ACC112 (cell line): ENCODE measurements at regions not wholly inside any gene's neighbourhood (a gene's known extent, or its start where the extent isn't known, plus 50 kb on each side); places are given as distances from the start of the nearest gene placed in this dataset.
"Not testable (repeated sequence)": the region's sequence is repeated elsewhere in the genome, so short reads cannot be mapped to it uniquely, and the experiment has no call there.

Source experiments
- H2AFZ ChIP-seq: fragments of 200-600 bp; sonication (generic); one replicate; pipeline ENCODE4 v1.6.0; 2017; ENCODE audit warnings: antibody characterized with exemption, low read length; ENCODE audit not compliant: unreplicated experiment
- H3K27ac ChIP-seq: fragments of 200-600 bp; sonication (generic); 2 replicates; pipeline ENCODE4 v1.5.1; 2014; ENCODE audit warnings: low read depth, mild to moderate bottlenecking, antibody characterized with exemption, low read length, moderate library complexity
- H3K27me3 ChIP-seq: fragments of 200-600 bp; sonication (generic); 2 replicates; pipeline ENCODE4 v1.6.1; 2014; ENCODE audit warnings: mild to moderate bottlenecking, antibody characterized with exemption, low read length, moderate library complexity, mixed read lengths; ENCODE audit not compliant: insufficient read depth
- H3K36me3 ChIP-seq: fragments of 200-600 bp; sonication (generic); 2 replicates; pipeline ENCODE4 v1.6.1; 2016; ENCODE audit warnings: mild to moderate bottlenecking, antibody characterized with exemption, low read length, moderate library complexity, mixed read lengths; ENCODE audit not compliant: insufficient read depth
- H3K4me1 ChIP-seq: fragments of 200-600 bp; sonication (generic); one replicate; pipeline ENCODE4 v1.6.1; 2016; ENCODE audit warnings: low read length, mixed read lengths; ENCODE audit not compliant: insufficient read depth, unreplicated experiment, control insufficient read depth
- H3K4me3 ChIP-seq: fragments of 200-600 bp; sonication (generic); 2 replicates; pipeline ENCODE4 v1.5.1; 2014; ENCODE audit warnings: mild to moderate bottlenecking, low read depth, low read length
- H3K79me2 ChIP-seq: fragments of 200-600 bp; sonication (generic); one replicate; pipeline ENCODE4 v1.6.0; 2016; ENCODE audit warnings: low read length; ENCODE audit not compliant: control insufficient read depth, unreplicated experiment, insufficient read depth

DNA sequence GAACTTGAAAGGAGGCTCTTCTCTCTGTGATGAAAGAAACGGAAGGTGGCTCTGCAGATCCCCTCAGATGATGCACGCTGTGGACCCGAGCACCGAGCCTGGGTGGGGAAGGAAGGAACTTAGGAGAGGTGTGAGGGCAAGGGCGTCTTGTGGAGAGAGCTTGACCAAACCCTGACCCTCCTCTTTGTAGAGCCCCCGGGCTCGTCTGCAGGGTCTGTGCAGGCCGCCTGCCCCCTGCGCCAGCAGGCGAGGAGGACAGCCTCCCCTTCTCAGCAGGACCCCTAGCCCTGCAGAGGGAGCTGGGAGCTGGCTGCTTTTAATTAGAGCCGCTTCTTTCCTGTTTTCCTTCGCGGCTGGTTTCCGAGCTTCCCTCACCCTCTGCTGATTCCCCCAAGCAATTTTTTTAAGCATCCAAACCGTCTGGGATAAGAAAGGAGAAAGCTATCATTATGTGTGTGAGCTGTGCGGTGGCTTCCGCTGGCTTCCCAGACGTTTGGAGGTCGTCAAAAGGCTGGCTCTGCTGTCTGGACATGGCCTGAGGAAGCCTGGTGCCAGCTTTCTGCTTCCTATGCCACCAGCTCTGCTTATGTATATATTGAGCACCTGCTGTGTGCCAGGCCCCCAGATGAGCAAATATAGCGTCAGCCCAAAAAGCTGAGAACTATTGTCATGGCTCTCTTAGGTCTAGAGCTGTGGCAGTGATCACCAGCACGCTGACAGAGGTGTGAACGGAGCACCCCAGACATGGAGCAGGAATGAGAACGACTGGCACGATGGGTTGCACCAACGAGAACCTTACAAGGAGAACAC is 160.2 kb upstream of the IRF2BP2 start:
- Histone ChIP-seq H3K36me3 (no peaks in the 10 kb centered on the region), H3K4me3 (no peak overlapping the region), H3K27me3 (no peaks in the 10 kb centered on the region), H3K4me1 (peaks cover 15% of the 10 kb centered on the region), H2AFZ (no peak overlapping the region), H3K27ac (no peak overlapping the region), H3K79me2 (no peaks in the 10 kb centered on the region)

DNA sequence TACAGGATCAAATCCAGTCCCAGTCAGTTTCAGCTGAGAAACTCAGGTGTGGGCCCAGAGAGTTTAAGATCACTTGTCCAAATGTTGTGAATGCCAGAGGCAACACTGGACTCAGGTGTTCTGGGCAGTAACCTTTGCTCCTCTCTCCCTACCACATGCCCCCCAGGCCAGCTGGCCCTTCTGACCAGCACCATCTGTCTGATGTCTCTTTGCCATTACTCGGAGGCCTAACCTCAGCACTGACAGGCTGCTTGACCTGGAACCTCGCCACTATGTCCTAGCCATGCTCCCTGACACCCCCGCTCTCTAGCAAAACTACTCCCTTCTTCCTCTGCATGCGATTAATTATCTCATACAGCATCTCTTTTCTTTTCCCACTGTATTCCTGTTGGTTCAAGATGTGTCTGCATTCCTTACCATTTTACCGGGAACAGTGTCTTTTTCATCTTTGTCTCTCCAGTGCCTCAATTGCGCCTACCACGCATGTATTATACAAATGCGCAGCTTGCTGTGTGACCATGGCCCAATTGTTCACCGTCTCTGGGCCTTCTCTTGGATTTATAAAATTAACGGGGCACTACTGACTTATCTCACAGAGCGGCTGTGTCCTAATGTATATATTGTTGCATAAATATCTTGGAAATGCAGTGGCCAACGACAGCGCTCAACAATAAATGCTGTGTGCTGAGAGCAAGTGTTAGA is 159.5 kb upstream of the IRF2BP2 start:
- Histone ChIP-seq H3K4me3 (no peak overlapping the region), H3K4me1 (peaks cover 15% of the 10 kb centered on the region), H2AFZ (no peak overlapping the region), H3K27ac (no peak overlapping the region), H3K36me3 (no peaks in the 10 kb centered on the region), H3K79me2 (no peaks in the 10 kb centered on the region), H3K27me3 (no peaks in the 10 kb centered on the region)

DNA sequence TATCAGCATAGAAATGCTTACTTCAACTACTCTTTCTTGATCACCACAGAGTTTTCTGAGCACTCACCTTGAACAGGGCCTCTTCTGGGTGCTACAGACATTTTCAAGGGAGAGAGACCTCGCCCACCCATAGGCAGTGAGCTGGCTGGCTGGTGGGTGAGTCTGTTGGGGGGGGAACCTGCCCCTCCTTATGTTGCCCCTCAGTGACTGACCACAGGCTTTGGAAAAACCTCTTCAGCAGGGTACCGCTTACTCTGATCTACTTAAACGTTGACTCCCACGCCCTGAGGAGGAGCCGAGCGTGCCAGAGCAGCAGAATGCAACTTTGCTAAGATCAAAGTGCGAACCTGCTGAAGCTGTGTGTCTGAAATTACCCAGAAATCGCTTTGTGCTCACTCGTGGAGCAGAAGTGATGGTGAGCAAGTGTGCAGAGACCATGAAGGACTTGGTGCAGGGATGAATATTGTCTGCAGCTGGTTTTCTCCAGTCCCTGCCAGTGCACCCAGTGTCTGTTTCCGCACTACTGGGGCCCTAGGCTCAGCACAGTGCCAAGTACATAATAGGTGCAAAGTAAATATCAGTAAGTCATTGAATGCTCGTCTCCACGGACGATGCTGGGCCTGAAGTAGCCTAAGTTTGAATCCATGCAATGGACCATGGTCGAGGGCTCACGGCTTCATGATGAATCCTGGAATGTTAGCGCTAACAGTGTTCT is 158.7 kb upstream of the IRF2BP2 start:
- Histone ChIP-seq H3K36me3 (no peaks in the 10 kb centered on the region), H3K27ac (no peak overlapping the region), H3K79me2 (no peaks in the 10 kb centered on the region), H3K4me3 (no peak overlapping the region), H3K27me3 (no peaks in the 10 kb centered on the region), H2AFZ (no peak overlapping the region), H3K4me1 (peaks cover 15% of the 10 kb centered on the region)

DNA sequence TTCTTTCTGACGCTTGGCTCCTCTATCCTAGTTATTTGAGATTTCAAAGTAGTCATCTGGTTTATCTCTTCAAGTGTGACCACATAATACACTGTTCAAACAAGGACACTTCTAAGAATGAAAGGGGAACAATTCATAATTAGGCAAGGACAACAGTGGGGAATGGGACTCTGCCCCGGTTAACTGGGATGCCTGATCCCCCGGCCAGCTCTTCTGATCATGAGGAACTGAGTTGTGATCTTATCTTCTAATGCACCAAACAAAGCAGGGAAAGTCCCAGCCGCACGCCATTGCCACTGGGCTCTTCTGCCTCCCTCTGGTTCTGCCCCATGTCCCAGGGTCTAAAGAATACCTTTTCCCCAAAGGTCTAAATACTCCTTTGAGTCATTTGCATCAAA is 158.2 kb upstream of the IRF2BP2 start:
- no peak overlapping the region for H3K27ac ChIP-seq

DNA sequence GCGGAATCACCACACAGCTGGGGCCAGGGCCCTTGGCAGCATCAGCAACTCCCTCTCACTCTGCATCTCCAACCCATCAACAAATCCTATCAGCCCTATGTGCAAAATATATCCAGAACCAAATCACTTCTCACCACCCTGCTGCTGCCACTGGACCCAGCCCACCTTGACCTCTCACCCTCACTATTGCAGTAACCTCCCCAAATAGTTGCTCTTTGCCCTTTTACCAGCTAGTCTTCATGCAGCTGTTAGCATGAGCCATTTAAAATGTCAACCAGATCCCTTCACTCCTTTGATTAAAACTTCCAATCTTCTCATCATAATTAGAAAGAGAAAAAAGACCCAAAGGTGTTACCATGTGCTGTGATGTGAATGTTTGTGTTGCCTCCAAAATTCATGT is 155.7 kb upstream of the IRF2BP2 start:
- no peaks in the 10 kb centered on the region for H3K4me1 ChIP-seq
- H3K36me3 ChIP-seq, result no peaks in the 10 kb centered on the region
- no peak overlapping the region for H3K27ac ChIP-seq
- no peaks in the 10 kb centered on the region for H3K27me3 ChIP-seq
- H3K79me2 ChIP-seq, result no peaks in the 10 kb centered on the region
- H2AFZ ChIP-seq, result no peak overlapping the region
- H3K4me3 ChIP-seq, result no peak overlapping the region

More for the DNA sequence above, 158.2 kb upstream of the IRF2BP2 start:
- H3K4me1 ChIP-seq, result peaks cover 15% of the 10 kb centered on the region
- H3K4me3 ChIP-seq, result no peak overlapping the region
- H3K36me3 ChIP-seq, result no peaks in the 10 kb centered on the region
- H3K79me2 ChIP-seq, result no peaks in the 10 kb centered on the region
- no peak overlapping the region for H2AFZ ChIP-seq
- H3K27me3 ChIP-seq, result no peaks in the 10 kb centered on the region

DNA sequence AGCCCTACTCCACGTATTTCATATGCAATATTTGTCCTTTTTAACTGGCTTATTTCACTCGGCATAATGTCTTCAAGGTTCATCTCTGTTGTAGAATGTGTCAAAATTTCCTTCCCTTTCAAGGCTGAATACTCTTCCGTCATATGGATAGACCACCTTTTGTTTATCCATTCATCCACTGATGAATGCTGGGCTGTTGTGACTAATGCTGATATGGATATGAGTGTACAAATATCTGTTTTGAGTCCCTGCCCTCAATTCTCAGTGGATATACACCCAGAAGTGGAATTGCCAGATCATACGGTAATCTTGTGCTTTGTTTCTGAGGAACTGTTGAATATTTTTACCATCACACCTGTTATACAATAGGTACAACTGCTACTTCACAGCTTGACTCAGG is 155.2 kb upstream of the IRF2BP2 start:
- Histone ChIP-seq H3K36me3 (no peaks in the 10 kb centered on the region), H3K4me3 (no peak overlapping the region), H3K4me1 (peaks cover 4% of the 10 kb centered on the region), H3K79me2 (no peaks in the 10 kb centered on the region), H3K27ac (no peak overlapping the region), H3K27me3 (no peaks in the 10 kb centered on the region), H2AFZ (no peak overlapping the region)

DNA sequence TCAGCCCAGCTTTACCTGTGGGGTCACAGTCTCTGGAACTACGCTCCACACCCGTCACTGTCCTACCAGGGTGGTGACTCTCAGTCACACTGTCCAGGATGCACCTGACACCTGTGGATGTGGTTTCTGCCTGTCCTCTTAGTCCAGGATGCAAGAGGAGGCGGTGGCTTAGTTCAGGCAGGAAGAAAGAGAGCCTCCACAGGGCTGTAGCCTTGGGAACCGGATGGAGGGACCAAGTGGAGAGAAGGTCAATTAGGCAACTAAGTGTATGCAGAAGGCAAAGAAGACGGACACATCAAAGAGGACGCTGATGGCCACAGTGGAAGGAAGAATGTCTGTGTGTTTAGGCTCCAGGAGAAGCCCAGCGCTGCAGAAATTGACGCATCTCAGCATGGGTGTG is 153.9 kb upstream of the IRF2BP2 start:
- Histone ChIP-seq H3K27me3 (no peaks in the 10 kb centered on the region), H2AFZ (no peak overlapping the region), H3K27ac (no peak overlapping the region), H3K4me1 (peaks cover 4% of the 10 kb centered on the region), H3K4me3 (no peak overlapping the region), H3K79me2 (no peaks in the 10 kb centered on the region), H3K36me3 (no peaks in the 10 kb centered on the region)

DNA sequence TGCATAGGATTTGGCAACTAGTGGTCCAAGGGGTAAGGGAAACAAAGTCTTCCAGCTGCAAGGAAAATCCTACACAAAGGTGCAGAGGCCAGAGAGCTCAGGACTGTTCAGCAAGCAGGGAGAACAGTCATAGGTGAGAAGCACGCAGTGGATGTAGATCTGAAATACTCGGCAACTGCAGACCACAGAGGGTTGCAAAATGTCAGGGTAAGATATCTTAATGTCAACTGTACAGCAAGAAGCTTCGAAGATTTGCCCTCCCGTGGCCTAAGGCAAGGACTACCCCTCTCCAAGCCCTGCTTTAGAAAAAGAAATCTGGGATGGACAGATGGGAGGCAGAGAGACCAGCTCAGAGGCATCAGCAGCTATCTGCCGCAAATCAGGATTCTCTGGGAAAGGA is 153.4 kb upstream of the IRF2BP2 start:
- Histone ChIP-seq H3K79me2 (no peaks in the 10 kb centered on the region), H3K4me3 (no peak overlapping the region), H3K27ac (no peak overlapping the region), H3K4me1 (peaks cover 4% of the 10 kb centered on the region), H3K36me3 (no peaks in the 10 kb centered on the region), H3K27me3 (no peaks in the 10 kb centered on the region), H2AFZ (no peak overlapping the region)

DNA sequence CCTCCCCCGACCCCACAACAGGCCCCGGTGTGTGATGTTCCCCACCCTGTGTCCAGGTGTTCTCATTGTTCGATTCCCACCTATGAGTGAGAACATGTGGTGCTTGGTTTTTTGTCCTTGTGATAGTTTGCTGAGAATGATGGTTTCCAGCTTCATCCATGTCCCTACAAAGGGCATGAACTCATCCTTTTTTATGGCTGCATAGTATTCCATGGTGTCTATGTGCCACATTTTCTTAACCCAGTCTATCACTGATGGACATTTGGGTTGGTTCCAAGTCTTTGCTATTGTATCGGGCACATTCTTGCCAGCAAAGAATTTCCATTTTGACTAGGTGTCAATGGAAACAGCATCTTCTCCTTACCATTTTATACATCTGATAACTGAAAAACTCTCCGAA is 152.1 kb upstream of the IRF2BP2 start:
- H3K36me3 ChIP-seq, H3K4me1 ChIP-seq, H3K27ac ChIP-seq, H3K4me3 ChIP-seq, H3K27me3 ChIP-seq, H3K79me2 ChIP-seq, H2AFZ ChIP-seq: not testable (repeated sequence)

DNA sequence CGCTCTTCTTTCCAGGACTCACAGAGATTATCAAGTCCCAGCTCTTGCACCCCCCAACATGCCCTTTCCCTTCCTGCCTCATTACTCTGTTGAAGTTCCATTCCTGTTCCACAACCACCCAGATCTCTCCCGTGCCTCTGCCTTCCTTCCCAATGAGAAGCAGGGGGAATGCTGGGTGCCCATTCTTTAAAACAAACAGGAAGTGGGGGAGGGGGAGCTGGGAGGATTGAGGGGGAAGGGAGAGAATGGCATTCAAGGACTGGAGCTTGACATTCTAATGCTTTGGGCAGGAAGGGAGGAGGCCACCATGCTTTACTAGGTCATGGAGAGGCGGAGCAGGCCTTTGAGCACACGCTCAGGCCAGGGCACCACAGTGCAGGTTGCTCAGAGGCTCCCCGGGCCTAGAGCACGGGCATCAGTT is 150.3 kb upstream of the IRF2BP2 start:
- no peak overlapping the region for H3K4me3 ChIP-seq
- no peak overlapping the region for H2AFZ ChIP-seq
- H3K36me3 ChIP-seq, result no peaks in the 10 kb centered on the region
- peaks cover 14% of the 10 kb centered on the region for H3K4me1 ChIP-seq
- H3K27ac ChIP-seq, result no peak overlapping the region
- no peaks in the 10 kb centered on the region for H3K79me2 ChIP-seq
- H3K27me3 ChIP-seq, result no peaks in the 10 kb centered on the region
